H1 (cell line): ENCODE measurements at regions not wholly inside any gene's neighbourhood (a gene's known extent, or its start where the extent isn't known, plus 50 kb on each side); places are given as distances from the start of the nearest gene placed in this dataset.

Source experiments
- CTCF ChIA-PET: fragments of 300-600 bp; sonication (Branson Sonifier 250); formaldehyde crosslinking; loops from one replicate; lab custom pipeline; 2021; ENCODE audit not compliant: partially characterized antibody; lab: Charles Lee
- POLR2A ChIA-PET: fragments of 300-600 bp; sonication (Branson Sonifier 250); formaldehyde crosslinking; loops from one replicate; lab custom pipeline; 2021; ENCODE audit warnings: inconsistent platforms; ENCODE audit not compliant: partially characterized antibody; lab: Charles Lee
- DNase-seq, 2 experiments: peaks; one replicate each; pipeline versions ENCODE4 v3.0.0 to v3.0.0-alpha.2; 2010 to 2022; ENCODE audit warnings: low spot score in 2 of 2, low read depth in 1 of 2, mixed read lengths in 1 of 2
- FAIRE-seq: peaks from 2 replicates; lab custom pipeline; 2011; peaks lifted over from hg19 to GRCh38; lab: Jason Lieb, UNC
- H2AFZ ChIP-seq: 2 replicates; pipeline ENCODE4 v1.8.1; 2012; ENCODE audit warnings: low read length, inconsistent platforms
- H2AK5ac ChIP-seq: 2 replicates; pipeline ENCODE4 v1.6.1; 2013; ENCODE audit warnings: low read depth, low read length
- H2BK120ac ChIP-seq: replicated peaks from 2 replicates; pipeline ENCODE3; 2013; ENCODE audit warnings: low read depth, low read length, inconsistent platforms
- H2BK12ac ChIP-seq: 2 replicates; pipeline ENCODE4 v1.6.1; 2013; ENCODE audit warnings: low read depth, low read length
- H2BK15ac ChIP-seq: 2 replicates; pipeline ENCODE4 v1.6.1; 2013; ENCODE audit warnings: low read length
- H2BK20ac ChIP-seq: 2 replicates; pipeline ENCODE4 v1.6.1; 2013; ENCODE audit warnings: low read length
- H2BK5ac ChIP-seq: 2 replicates; pipeline ENCODE4 v1.6.1; 2013; ENCODE audit warnings: low read depth, low read length
- H3K14ac ChIP-seq: 2 replicates; pipeline ENCODE4 v1.6.1; 2013; ENCODE audit warnings: inconsistent platforms; ENCODE audit not compliant: insufficient read length
- H3K18ac ChIP-seq: 2 replicates; pipeline ENCODE4 v1.6.1; 2013; ENCODE audit warnings: low read length; ENCODE audit errors: extremely low read depth
- H3K23ac ChIP-seq: 2 replicates; pipeline ENCODE4 v1.6.1; 2013; ENCODE audit warnings: inconsistent platforms; ENCODE audit not compliant: insufficient read length
- H3K23me2 ChIP-seq: 2 replicates; pipeline ENCODE4 v1.6.1; 2013; ENCODE audit warnings: low read depth, low read length
- H3K27ac ChIP-seq: 2 replicates; pipeline ENCODE4 v1.6.1; 2011; ENCODE audit warnings: low read depth, low read length, inconsistent platforms
- H3K27me3 ChIP-seq, 4 experiments: replicated peaks in 1 of 4; 1 replicate in 1 of 4; 2 replicates in 3 of 4; pipeline versions ENCODE4 v1.6.1 to v1.8.1; 2011 to 2013; ENCODE audit warnings: low read length in 3 of 4, mild to moderate bottlenecking in 3 of 4, inconsistent platforms in 2 of 4, mixed read lengths in 2 of 4, moderate library complexity in 1 of 4; ENCODE audit not compliant: control insufficient read depth in 3 of 4, insufficient read depth in 3 of 4; ENCODE audit errors: extremely low read depth in 1 of 4
- H3K36me3 ChIP-seq, 4 experiments: 2 replicates each; pipeline versions ENCODE4 v1.6.1 to v1.8.1; 2011 to 2013; ENCODE audit warnings: mild to moderate bottlenecking in 4 of 4, low read length in 3 of 4, moderate library complexity in 2 of 4, control low read depth in 1 of 4, inconsistent platforms in 1 of 4; ENCODE audit not compliant: insufficient read depth in 4 of 4, control insufficient read depth in 2 of 4
- H3K4ac ChIP-seq: replicated peaks from 2 replicates; pipeline ENCODE3; 2013; ENCODE audit warnings: low read length, low read depth, mixed read lengths, inconsistent platforms; ENCODE audit not compliant: insufficient read length
- H3K4me1 ChIP-seq, 4 experiments: replicated peaks in 1 of 4; 1 replicate in 1 of 4; 2 replicates in 3 of 4; pipeline versions ENCODE4 v1.6.1 to v1.8.1; 2011 to 2013; ENCODE audit warnings: low read length in 3 of 4, inconsistent platforms in 2 of 4, mixed read lengths in 1 of 4; ENCODE audit not compliant: insufficient read depth in 4 of 4, control insufficient read depth in 3 of 4
- H3K4me2 ChIP-seq, 2 experiments: 2 replicates each; pipeline versions ENCODE4 v1.6.1 to v1.8.1; 2011 to 2013; ENCODE audit warnings: low read depth in 2 of 2, low read length in 2 of 2, control low read depth in 1 of 2, inconsistent platforms in 1 of 2, mild to moderate bottlenecking in 1 of 2; ENCODE audit not compliant: insufficient read depth in 1 of 2
- H3K4me3 ChIP-seq, 4 experiments: fragments of 200-600, 300-600 bp in 1 of 4; sonication (generic), shearing (Covaris generic), sonication (Bioruptor Twin) in 1 of 4; 2 replicates each; pipeline versions ENCODE4 v1.5.1 to v1.8.1; 2011 to 2016; ENCODE audit warnings: low read length in 4 of 4, low read depth in 3 of 4, control low read depth in 2 of 4, inconsistent platforms in 2 of 4, mild to moderate bottlenecking in 2 of 4, mixed read lengths in 1 of 4, moderate library complexity in 1 of 4; ENCODE audit not compliant: insufficient read depth in 2 of 4; ENCODE audit errors: extremely low read depth in 1 of 4
- H3K56ac ChIP-seq: replicated peaks from 2 replicates; pipeline ENCODE3; 2013; ENCODE audit warnings: low read depth, mild to moderate bottlenecking, mixed read lengths, low read length, inconsistent platforms; ENCODE audit not compliant: insufficient read length
- H3K79me1 ChIP-seq: 2 replicates; pipeline ENCODE4 v1.6.1; 2013; ENCODE audit warnings: low read depth, low read length, control low read depth
- H3K79me2 ChIP-seq, 2 experiments: 2 replicates each; pipeline versions ENCODE4 v1.6.1 to v1.8.1; 2012 to 2013; ENCODE audit warnings: low read length in 2 of 2, mild to moderate bottlenecking in 2 of 2, inconsistent platforms in 1 of 2; ENCODE audit not compliant: insufficient read depth in 2 of 2, control insufficient read depth in 1 of 2
- H3K9ac ChIP-seq, 4 experiments: replicated peaks in 1 of 4; 1 replicate in 1 of 4; 2 replicates in 3 of 4; pipeline versions ENCODE4 v1.6.1 to v1.8.1; 2011 to 2013; ENCODE audit warnings: low read depth in 3 of 4, low read length in 3 of 4, control low read depth in 2 of 4, mild to moderate bottlenecking in 2 of 4, moderate library complexity in 2 of 4, inconsistent platforms in 1 of 4; ENCODE audit errors: extremely low read depth in 1 of 4
- H3K9me3 ChIP-seq, 2 experiments: 2 replicates each; pipeline versions ENCODE4 v1.6.1 to v1.8.1; 2012 to 2013; ENCODE audit warnings: mild to moderate bottlenecking in 2 of 2, moderate library complexity in 2 of 2, control low read depth in 1 of 2, inconsistent platforms in 1 of 2, low read depth in 1 of 2, low read length in 1 of 2, mixed read lengths in 1 of 2; ENCODE audit not compliant: insufficient read depth in 2 of 2
- H4K20me1 ChIP-seq, 2 experiments: replicated peaks in 1 of 2; 2 replicates each; pipeline versions ENCODE3 to v1.8.1; 2011 to 2013; ENCODE audit warnings: inconsistent platforms in 2 of 2, low read length in 2 of 2, mild to moderate bottlenecking in 1 of 2; ENCODE audit not compliant: insufficient read depth in 2 of 2, control insufficient read depth in 1 of 2
- H4K5ac ChIP-seq: 2 replicates; pipeline ENCODE4 v1.6.1; 2013; ENCODE audit warnings: low read length, low read depth, mixed read lengths, inconsistent platforms; ENCODE audit not compliant: insufficient read length
- H4K8ac ChIP-seq: 2 replicates; pipeline ENCODE4 v1.8.0; 2013; ENCODE audit warnings: mild to moderate bottlenecking, moderate library complexity, low read length, inconsistent platforms; ENCODE audit not compliant: insufficient read depth; ENCODE audit errors: extremely low read depth
- H4K91ac ChIP-seq: replicated peaks from 2 replicates; pipeline ENCODE3; 2013; ENCODE audit warnings: low read length, mixed read lengths, inconsistent platforms; ENCODE audit not compliant: insufficient read length
- GABPA ChIP-seq: IDR thresholded peaks from 2 replicates; pipeline ENCODE4 v1.6.1; 2011; ENCODE audit warnings: mild to moderate bottlenecking, low read length, moderate library complexity, borderline replicate concordance; ENCODE audit not compliant: insufficient read depth
- GTF2F1 ChIP-seq: IDR thresholded peaks from 2 replicates; pipeline ENCODE4 v1.6.1; 2012; ENCODE audit warnings: low read depth, low read length, improper control_type of control experiment, borderline replicate concordance
- JUND ChIP-seq: IDR thresholded peaks from 2 replicates; pipeline ENCODE4 v1.6.1; 2011; ENCODE audit warnings: mild to moderate bottlenecking, improper control_type of control experiment, low read length
- POLR2AphosphoS5 ChIP-seq: IDR thresholded peaks from 2 replicates; pipeline ENCODE4 v1.6.1; 2011; ENCODE audit warnings: low read depth, low read length
- POU5F1 ChIP-seq: IDR thresholded peaks from 2 replicates; pipeline ENCODE4 v1.6.1; 2011; ENCODE audit warnings: low read depth, mild to moderate bottlenecking, low read length, moderate library complexity
- RBBP5 ChIP-seq: IDR thresholded peaks from 2 replicates; pipeline ENCODE4 v1.7.1; 2012; ENCODE audit warnings: low read depth, mild to moderate bottlenecking, inconsistent platforms, low read length, moderate library complexity, borderline replicate concordance
- SAP30 ChIP-seq: fragments of 300-600 bp; sonication (generic); IDR thresholded peaks from 2 replicates; pipeline ENCODE4 v1.7.1; 2012; ENCODE audit warnings: low read length, moderate library complexity, mild to moderate bottlenecking, inconsistent platforms; ENCODE audit not compliant: insufficient read depth, insufficient replicate concordance
- TBP ChIP-seq: IDR thresholded peaks from 2 replicates; pipeline ENCODE4 v1.6.1; 2011; ENCODE audit warnings: low read depth, low read length, improper control_type of control experiment
- WGBS, 2 experiments: shearing (Covaris generic) in 1 of 2; methylation state at CpG; one replicate each; pipeline versions ENCODE4 v1.1.6 to v1.1.7; 2013 to 2015; ENCODE audit warnings: low lambda C conversion rate in 2 of 2, mixed read lengths in 2 of 2, inconsistent platforms in 1 of 2, low coverage in 1 of 2, missing lambda C conversion rate in 1 of 2; ENCODE audit not compliant: insufficient replicate concordance in 2 of 2, insufficient coverage in 1 of 2, insufficient read length in 1 of 2; ENCODE audit errors: extremely low coverage in 1 of 2, missing lambda C conversion rate in 1 of 2; 5-methylcytosine and 5-hydroxymethylcytosine counted together
- TF ChIP-seq, protein P1 (sequence below): IDR thresholded peaks from 2 replicates; pipeline ENCODE4 v1.6.1; 2012; ENCODE audit warnings: low read length, inconsistent platforms
- TF ChIP-seq, protein P2 (sequence below): IDR thresholded peaks from 2 replicates; pipeline ENCODE4 v1.6.1; 2012; ENCODE audit warnings: inconsistent platforms

DNA sequence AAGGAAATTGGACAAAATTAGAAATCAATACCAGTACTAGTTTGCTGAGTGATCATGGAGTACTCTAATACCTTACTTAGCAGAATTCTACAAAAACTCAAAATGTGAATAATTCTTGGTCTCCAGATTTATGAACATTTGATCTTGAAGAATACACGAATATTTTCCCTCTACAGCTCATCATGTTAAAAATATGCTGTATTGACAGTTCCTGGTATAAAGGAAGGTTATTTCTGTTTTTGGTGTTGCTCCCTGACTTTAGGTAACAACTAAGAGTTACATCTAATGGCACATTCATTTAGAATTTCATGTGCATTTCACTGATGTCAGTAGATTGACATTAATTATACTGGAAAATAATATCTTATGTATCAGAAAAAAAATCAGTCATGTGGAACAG is 479.2 kb upstream of the PKDCC start:
- no peak overlapping the region for H2BK5ac ChIP-seq
- H3K56ac ChIP-seq = no peak overlapping the region
- no peak overlapping the region for H2AFZ ChIP-seq
- H3K27me3 ChIP-seq = no peaks in the 10 kb centered on the region
- CTCF ChIA-PET = no interaction called here
- FAIRE-seq (no peak), DNase-seq (no peak)
- POLR2A ChIA-PET = no interaction called here
- WGBS, 2 experiments = 83% methylated on average over 1 of the region's 1 CpG; no CpG with 5 or more reads in 1 of the 2 experiments
- H2BK20ac ChIP-seq = no peak overlapping the region
- no peak overlapping the region for H4K5ac ChIP-seq
- H3K14ac ChIP-seq = no peak overlapping the region
- H3K9me3 ChIP-seq = no peaks in the 10 kb centered on the region
- H3K79me2 ChIP-seq = no peaks in the 10 kb centered on the region
- H3K36me3 ChIP-seq = no peaks in the 10 kb centered on the region
- H3K4ac ChIP-seq = no peak overlapping the region
- no peak overlapping the region for H4K91ac ChIP-seq
- no peaks in the 10 kb centered on the region for H4K20me1 ChIP-seq
- H3K4me3 ChIP-seq = no peak overlapping the region
- H3K9ac ChIP-seq = no peak overlapping the region
- H4K8ac ChIP-seq = no peak overlapping the region
- no peak overlapping the region for H2BK12ac ChIP-seq
- no peak overlapping the region for H2BK15ac ChIP-seq
- H3K79me1 ChIP-seq = no peaks in the 10 kb centered on the region
- H3K4me2 ChIP-seq = no peak overlapping the region
- H3K18ac ChIP-seq = no peak overlapping the region
- H3K4me1 ChIP-seq = no peaks in the 10 kb centered on the region
- no peak overlapping the region for H2AK5ac ChIP-seq
- no peak overlapping the region for H2BK120ac ChIP-seq
- no peak overlapping the region for H3K27ac ChIP-seq
- no peaks in the 10 kb centered on the region for H3K23me2 ChIP-seq
- H3K23ac ChIP-seq = no peak overlapping the region
- no peak for TF ChIP-seq GTF2F1
- TF ChIP-seq, protein P1, sequence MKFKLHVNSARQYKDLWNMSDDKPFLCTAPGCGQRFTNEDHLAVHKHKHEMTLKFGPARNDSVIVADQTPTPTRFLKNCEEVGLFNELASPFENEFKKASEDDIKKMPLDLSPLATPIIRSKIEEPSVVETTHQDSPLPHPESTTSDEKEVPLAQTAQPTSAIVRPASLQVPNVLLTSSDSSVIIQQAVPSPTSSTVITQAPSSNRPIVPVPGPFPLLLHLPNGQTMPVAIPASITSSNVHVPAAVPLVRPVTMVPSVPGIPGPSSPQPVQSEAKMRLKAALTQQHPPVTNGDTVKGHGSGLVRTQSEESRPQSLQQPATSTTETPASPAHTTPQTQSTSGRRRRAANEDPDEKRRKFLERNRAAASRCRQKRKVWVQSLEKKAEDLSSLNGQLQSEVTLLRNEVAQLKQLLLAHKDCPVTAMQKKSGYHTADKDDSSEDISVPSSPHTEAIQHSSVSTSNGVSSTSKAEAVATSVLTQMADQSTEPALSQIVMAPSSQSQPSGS = no peak
- no peak for TF ChIP-seq RBBP5
- TF ChIP-seq JUND = no peak
- TF ChIP-seq POLR2AphosphoS5 = no peak
- TF ChIP-seq POU5F1 = no peak
- no peak for TF ChIP-seq GABPA
- TF ChIP-seq, protein P2, sequence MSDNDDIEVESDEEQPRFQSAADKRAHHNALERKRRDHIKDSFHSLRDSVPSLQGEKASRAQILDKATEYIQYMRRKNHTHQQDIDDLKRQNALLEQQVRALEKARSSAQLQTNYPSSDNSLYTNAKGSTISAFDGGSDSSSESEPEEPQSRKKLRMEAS = no peak
- TF ChIP-seq TBP = no peak
- TF ChIP-seq SAP30 = no peak
